ES-I3 (cell line): ENCODE measurements at regions not wholly inside any gene's neighbourhood (a gene's known extent, or its start where the extent isn't known, plus 50 kb on each side); places are given as distances from the start of the nearest gene placed in this dataset.

Experiments
- H3K36me3 ChIP-seq: 2 replicates; pipeline ENCODE4 v1.6.1; 2013; ENCODE audit warnings: mild to moderate bottlenecking, low read length, control low read depth, moderate library complexity; ENCODE audit not compliant: insufficient read depth
- H3K4me1 ChIP-seq: 2 replicates; pipeline ENCODE4 v1.6.1; 2013; ENCODE audit warnings: mild to moderate bottlenecking, control low read depth, low read length; ENCODE audit not compliant: insufficient read depth
- H3K9ac ChIP-seq: 2 replicates; pipeline ENCODE4 v1.6.1; 2013; ENCODE audit warnings: low read depth, mild to moderate bottlenecking, low read length, moderate library complexity
- H3K9me3 ChIP-seq: 2 replicates; pipeline ENCODE4 v1.6.1; 2013; ENCODE audit warnings: mild to moderate bottlenecking, low read length, moderate library complexity; ENCODE audit not compliant: control insufficient read depth, insufficient read depth

DNA sequence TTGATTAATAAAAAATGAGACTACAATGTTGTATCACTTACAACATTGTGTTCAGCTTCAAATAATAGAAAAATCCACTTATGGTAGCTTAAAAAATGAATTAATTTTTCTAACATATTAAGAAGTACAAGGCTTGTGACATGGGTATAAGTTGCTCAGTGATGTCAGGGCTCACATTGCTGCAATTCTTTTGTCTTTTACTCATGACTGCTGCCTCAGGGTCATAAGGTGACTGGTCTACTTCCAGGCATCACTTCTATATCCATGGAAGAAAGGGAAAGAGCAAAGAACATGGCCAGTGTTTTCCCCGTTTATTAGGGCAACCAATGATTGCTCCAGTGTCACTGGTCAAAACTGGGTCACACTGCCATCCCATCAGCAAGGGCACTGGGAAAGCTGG, 295.3 kb downstream of the MAP2K4 start:
- H3K9me3 ChIP-seq: 0 out of 2 replicates have a peak, but pooled peaks cover 3% of the 10 kb centered on the region
- H3K36me3 ChIP-seq: no peaks in the 10 kb centered on the region
- H3K4me1 ChIP-seq: no peaks in the 10 kb centered on the region
- no peak overlapping the region for H3K9ac ChIP-seq

- no peaks in the 10 kb centered on the region for H3K9me3 ChIP-seq
- H3K9ac ChIP-seq: no peak overlapping the region
- no peaks in the 10 kb centered on the region for H3K36me3 ChIP-seq
- no peaks in the 10 kb centered on the region for H3K4me1 ChIP-seq
These were observed 298.0 kb downstream of the MAP2K4 start for GRCh38 chr17:12318571-12319266.

GRCh38 chr17:12320286-12320685, 299.6 kb downstream of the MAP2K4 start:
- no peaks in the 10 kb centered on the region for H3K9me3 ChIP-seq
- no peaks in the 10 kb centered on the region for H3K4me1 ChIP-seq
- H3K36me3 ChIP-seq: no peaks in the 10 kb centered on the region
- H3K9ac ChIP-seq: no peak overlapping the region

GRCh38 chr17:12328204-12328603, 307.5 kb downstream of the MAP2K4 start:
- no peak overlapping the region for H3K9ac ChIP-seq
- H3K9me3 ChIP-seq: peaks cover 7% of the 10 kb centered on the region

DNA sequence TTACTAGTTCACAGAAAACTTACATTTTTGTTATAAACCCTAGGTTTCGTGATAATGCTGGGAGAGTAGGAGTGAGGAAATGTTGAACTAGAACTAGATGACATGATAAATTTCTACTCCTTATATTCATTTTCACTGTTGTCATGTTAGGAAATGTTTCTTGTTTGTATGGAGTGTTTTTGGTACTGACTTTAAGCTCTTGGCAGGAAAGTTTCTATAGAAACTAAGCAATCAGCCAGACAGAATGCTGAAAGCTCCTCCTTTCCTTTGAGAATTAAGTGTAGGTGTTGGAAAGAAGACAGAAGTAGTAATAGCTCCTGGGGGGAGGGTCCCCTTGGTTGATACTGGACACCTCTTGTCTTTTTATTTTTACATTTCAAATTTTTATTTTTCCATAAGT, 309.8 kb downstream of the MAP2K4 start:
- H3K9ac ChIP-seq: no peak overlapping the region
- no peaks in the 10 kb centered on the region for H3K36me3 ChIP-seq
- H3K4me1 ChIP-seq: no peaks in the 10 kb centered on the region
- H3K9me3 ChIP-seq: peaks cover 7% of the 10 kb centered on the region

More at GRCh38 chr17:12328204-12328603, 307.5 kb downstream of the MAP2K4 start:
- H3K36me3 ChIP-seq: no peaks in the 10 kb centered on the region
- no peaks in the 10 kb centered on the region for H3K4me1 ChIP-seq

GRCh38 chr17:12341328-12341727, 320.7 kb downstream of the MAP2K4 start:
- Histone ChIP-seq H3K9ac (no peak overlapping the region), H3K4me1 (no peaks in the 10 kb centered on the region), H3K9me3 (no peaks in the 10 kb centered on the region), H3K36me3 (no peaks in the 10 kb centered on the region)

DNA sequence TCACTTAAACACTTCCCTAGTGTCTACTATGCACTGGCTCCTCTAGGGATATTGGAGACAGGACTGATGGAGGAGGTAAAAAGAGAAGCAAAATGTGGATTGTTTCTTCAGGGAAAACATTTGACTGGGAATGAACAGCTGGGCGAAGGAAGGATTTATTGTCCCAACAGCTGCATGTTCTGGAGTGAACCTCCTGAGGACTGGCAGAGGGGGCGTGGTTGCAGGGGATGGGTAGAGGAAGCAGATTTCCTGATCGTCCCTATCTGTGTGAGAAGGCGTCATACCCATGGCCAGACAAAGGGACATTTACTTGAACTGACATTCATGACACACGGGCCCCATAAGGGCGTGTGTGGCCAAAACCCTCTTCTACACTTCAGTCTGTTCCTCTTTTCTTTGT, 321.5 kb downstream of the MAP2K4 start:
- Histone ChIP-seq H3K36me3 (no peaks in the 10 kb centered on the region), H3K9me3 (no peaks in the 10 kb centered on the region), H3K4me1 (no peaks in the 10 kb centered on the region), H3K9ac (no peak overlapping the region)

GRCh38 chr17:12342609-12343435, 322.1 kb downstream of the MAP2K4 start:
- Histone ChIP-seq H3K36me3 (no peaks in the 10 kb centered on the region), H3K9ac (no peak overlapping the region), H3K4me1 (no peaks in the 10 kb centered on the region), H3K9me3 (no peaks in the 10 kb centered on the region)

DNA sequence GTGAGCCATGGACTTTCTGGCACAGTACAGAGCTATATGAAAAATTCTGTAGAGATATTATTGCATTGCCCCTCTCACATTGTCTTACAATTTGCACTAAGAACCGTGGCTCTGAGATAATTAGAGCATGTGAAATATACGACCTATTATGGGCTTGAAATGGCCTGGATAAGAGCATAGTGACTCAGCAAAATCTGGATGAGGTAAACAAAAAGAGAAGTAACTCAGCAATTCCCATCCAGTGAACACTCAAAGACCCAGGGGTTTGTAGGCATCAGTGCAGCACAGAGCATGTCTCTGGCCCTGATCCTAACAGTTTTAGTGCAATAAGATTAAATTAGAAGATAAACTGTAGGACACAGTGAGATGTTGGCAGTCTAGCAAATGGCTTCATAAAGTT, 317.2 kb upstream of the MYOCD start:
- Histone ChIP-seq H3K4me1 (no peaks in the 10 kb centered on the region), H3K9me3 (no peaks in the 10 kb centered on the region), H3K9ac (no peak overlapping the region), H3K36me3 (no peaks in the 10 kb centered on the region)

GRCh38 chr17:12349297-12349696, 316.4 kb upstream of the MYOCD start:
- H3K4me1 ChIP-seq: no peaks in the 10 kb centered on the region
- H3K9me3 ChIP-seq: no peaks in the 10 kb centered on the region
- H3K9ac ChIP-seq: no peak overlapping the region
- H3K36me3 ChIP-seq: no peaks in the 10 kb centered on the region

GRCh38 chr17:12352127-12352526, 313.6 kb upstream of the MYOCD start:
- no peaks in the 10 kb centered on the region for H3K4me1 ChIP-seq
- H3K9ac ChIP-seq: no peak overlapping the region
- H3K9me3 ChIP-seq: no peaks in the 10 kb centered on the region; the same call in 1 of the 2 replicates
- H3K36me3 ChIP-seq: no peaks in the 10 kb centered on the region

DNA sequence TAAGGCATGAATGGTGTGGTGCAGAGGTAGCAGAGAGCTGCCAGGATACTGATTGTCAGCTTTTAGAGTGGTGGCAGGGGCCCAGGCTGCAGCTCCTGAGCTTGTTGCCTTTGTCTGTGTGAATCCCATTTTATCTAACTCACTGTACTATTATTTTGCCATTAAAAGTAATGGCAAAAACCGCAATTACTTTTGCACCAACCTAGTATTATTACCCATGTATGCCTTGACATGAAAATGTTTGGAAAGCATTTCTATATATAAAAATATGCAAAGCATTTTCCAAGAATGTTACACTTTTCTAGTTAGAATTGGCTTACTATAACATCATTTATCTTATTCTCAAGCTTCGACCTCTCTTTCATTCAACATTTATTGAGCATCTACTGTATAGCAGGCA, 308.1 kb upstream of the MYOCD start:
- H3K4me1 ChIP-seq: no peaks in the 10 kb centered on the region
- H3K36me3 ChIP-seq: no peaks in the 10 kb centered on the region
- no peak overlapping the region for H3K9ac ChIP-seq
- no peaks in the 10 kb centered on the region; the same call in 1 of the 2 replicates for H3K9me3 ChIP-seq

DNA sequence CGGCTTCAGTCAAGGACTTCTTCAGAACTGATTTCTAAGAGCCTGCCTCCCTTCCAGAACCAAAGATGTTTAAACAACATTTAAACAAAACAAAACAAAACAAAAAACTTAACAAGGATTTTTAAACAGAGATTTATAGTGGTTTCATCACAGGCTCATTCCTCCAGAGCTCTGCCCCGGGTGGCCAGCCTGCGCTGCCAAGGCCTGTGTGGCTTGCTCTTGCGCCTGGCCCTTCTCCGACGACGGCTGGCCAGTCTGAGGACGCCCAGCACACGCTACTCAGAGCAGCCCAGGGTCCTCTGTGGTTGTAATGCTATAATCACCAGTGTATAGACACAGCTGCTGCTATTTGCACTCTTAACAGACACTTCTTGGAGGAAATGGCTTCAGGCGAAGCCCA, 307.2 kb upstream of the MYOCD start:
- no peaks in the 10 kb centered on the region; the same call in 1 of the 2 replicates for H3K9me3 ChIP-seq
- no peak overlapping the region for H3K9ac ChIP-seq
- H3K4me1 ChIP-seq: no peaks in the 10 kb centered on the region
- H3K36me3 ChIP-seq: no peaks in the 10 kb centered on the region

- no peak overlapping the region for H3K9ac ChIP-seq
- H3K36me3 ChIP-seq: no peaks in the 10 kb centered on the region
- no peaks in the 10 kb centered on the region for H3K4me1 ChIP-seq
- H3K9me3 ChIP-seq: no peaks in the 10 kb centered on the region
These were observed 302.7 kb upstream of the MYOCD start for GRCh38 chr17:12362853-12363455.

- no peaks in the 10 kb centered on the region for H3K9me3 ChIP-seq
- H3K9ac ChIP-seq: no peak overlapping the region
- H3K4me1 ChIP-seq: no peaks in the 10 kb centered on the region
- H3K36me3 ChIP-seq: no peaks in the 10 kb centered on the region
These were observed 299.9 kb upstream of the MYOCD start for GRCh38 chr17:12365805-12366204.
